SJCRH30 (cell line): ENCODE measurements at regions not wholly inside any gene's neighbourhood (a gene's known extent, or its start where the extent isn't known, plus 50 kb on each side); places are given as distances from the start of the nearest gene placed in this dataset.
A peak's percentile ranks its signal among the peaks of the same experiment; 100 is the strongest.

Experiments used
- DNase-seq, 2 experiments: peaks; one replicate each; pipeline ENCODE4 v3.0.0-alpha.2; 2015 to 2020
- H3K27ac ChIP-seq: fragments of 250-450 bp; sonication (Bioruptor Pico); 2 replicates; pipeline ENCODE4 v1.5.1; 2020; ENCODE audit warnings: mild to moderate bottlenecking, moderate library complexity
- H3K27me3 ChIP-seq: fragments of 250-450 bp; sonication (Bioruptor Pico); 2 replicates; pipeline ENCODE4 v1.5.1; 2020; ENCODE audit warnings: mild to moderate bottlenecking, moderate library complexity
- H3K36me3 ChIP-seq: fragments of 250-450 bp; sonication (Bioruptor Pico); 2 replicates; pipeline ENCODE4 v1.5.1; 2020; ENCODE audit warnings: mild to moderate bottlenecking, moderate library complexity
- H3K4me1 ChIP-seq: fragments of 250-450 bp; sonication (Bioruptor Pico); 2 replicates; pipeline ENCODE4 v1.5.1; 2020; ENCODE audit warnings: mild to moderate bottlenecking, moderate library complexity
- H3K4me3 ChIP-seq: fragments of 250-450 bp; sonication (Bioruptor Pico); 2 replicates; pipeline ENCODE4 v1.5.1; 2020; ENCODE audit warnings: mild to moderate bottlenecking, moderate library complexity
- H3K9me3 ChIP-seq: fragments of 250-450 bp; sonication (Bioruptor Pico); replicated peaks from 2 replicates; pipeline ENCODE4 v1.5.1; 2020; ENCODE audit warnings: mild to moderate bottlenecking, moderate library complexity

GRCh38 chr1:59007429-59007819, 223.6 kb upstream of the JUN start:
- DNase-seq, result no peak
- Histone ChIP-seq H3K27ac (no peak overlapping the region), H3K9me3 (no peaks in the 10 kb centered on the region), H3K36me3 (no peaks in the 10 kb centered on the region), H3K4me3 (no peak overlapping the region), H3K4me1 (0 out of 2 replicates have a peak, but pooled peaks cover 3% of the 10 kb centered on the region), H3K27me3 (no peaks in the 10 kb centered on the region)

- DNase-seq, result no peak
- H3K36me3 ChIP-seq, result no peaks in the 10 kb centered on the region
- no peaks in the 10 kb centered on the region for H3K27me3 ChIP-seq
- no peak overlapping the region for H3K4me3 ChIP-seq
- no peak overlapping the region for H3K27ac ChIP-seq
- no peaks in the 10 kb centered on the region for H3K9me3 ChIP-seq
- H3K4me1 ChIP-seq, result peaks cover 3% of the 10 kb centered on the region; the same call in 1 of the 2 replicates
Observed at GRCh38 chr1:59007820-59008598, 224.2 kb upstream of the JUN start.

- H3K4me1 ChIP-seq, result peaks cover 7% of the 10 kb centered on the region; the same call in 1 of the 2 replicates
- no peaks in the 10 kb centered on the region for H3K36me3 ChIP-seq
- no peaks in the 10 kb centered on the region for H3K27me3 ChIP-seq
- H3K4me3 ChIP-seq, result no peak overlapping the region
- no peak for DNase-seq
- no peaks in the 10 kb centered on the region for H3K9me3 ChIP-seq
- no peak overlapping the region for H3K27ac ChIP-seq
Observed at GRCh38 chr1:59008599-59009347, 224.9 kb upstream of the JUN start.

- H3K36me3 ChIP-seq, result no peaks in the 10 kb centered on the region
- H3K9me3 ChIP-seq, result no peaks in the 10 kb centered on the region
- H3K4me1 ChIP-seq, result peaks cover 26% of the 10 kb centered on the region
- DNase-seq, result no peak
- no peaks in the 10 kb centered on the region for H3K27me3 ChIP-seq
- H3K27ac ChIP-seq, result no peak overlapping the region
- H3K4me3 ChIP-seq, result no peak overlapping the region
Observed at GRCh38 chr1:59011663-59012062, 227.8 kb upstream of the JUN start.

- Histone ChIP-seq H3K27ac (no peak overlapping the region), H3K4me1 (peaks cover 32% of the 10 kb centered on the region), H3K27me3 (no peaks in the 10 kb centered on the region), H3K9me3 (no peaks in the 10 kb centered on the region), H3K4me3 (no peak overlapping the region), H3K36me3 (no peaks in the 10 kb centered on the region)
- DNase-seq, result no peak
Observed at GRCh38 chr1:59012378-59012777, 228.5 kb upstream of the JUN start.

GRCh38 chr1:59013276-59013927, 229.6 kb upstream of the JUN start:
- Histone ChIP-seq H3K4me3 (peak overlapping the region; percentile 37), H3K27me3 (no peaks in the 10 kb centered on the region), H3K27ac (peak overlapping the region; percentile 24; the same call in 1 of the 2 replicates), H3K4me1 (peaks cover 29% of the 10 kb centered on the region), H3K9me3 (no peaks in the 10 kb centered on the region), H3K36me3 (no peaks in the 10 kb centered on the region)
- DNase-seq, result peak in 1 of 2 experiments; percentile 46

GRCh38 chr1:59013928-59014279, 230.1 kb upstream of the JUN start:
- Histone ChIP-seq H3K4me3 (peak overlapping the region; percentile 37), H3K27me3 (no peaks in the 10 kb centered on the region), H3K9me3 (no peaks in the 10 kb centered on the region), H3K36me3 (no peaks in the 10 kb centered on the region), H3K27ac (peak overlapping the region; percentile 24; the same call in 1 of the 2 replicates), H3K4me1 (peaks cover 29% of the 10 kb centered on the region)
- no peak for DNase-seq

GRCh38 chr1:59014827-59015226, 231.0 kb upstream of the JUN start:
- Histone ChIP-seq H3K27me3 (no peaks in the 10 kb centered on the region), H3K4me3 (no peak overlapping the region), H3K9me3 (no peaks in the 10 kb centered on the region), H3K4me1 (peaks cover 30% of the 10 kb centered on the region), H3K27ac (no peak overlapping the region), H3K36me3 (no peaks in the 10 kb centered on the region)
- no peak for DNase-seq

GRCh38 chr1:59015708-59016107, 231.9 kb upstream of the JUN start:
- H3K4me1 ChIP-seq, result peaks cover 39% of the 10 kb centered on the region
- no peak overlapping the region for H3K4me3 ChIP-seq
- peak in 1 of 2 experiments; percentile 38 for DNase-seq
- no peaks in the 10 kb centered on the region for H3K27me3 ChIP-seq
- H3K27ac ChIP-seq, result no peak overlapping the region
- no peaks in the 10 kb centered on the region for H3K36me3 ChIP-seq
- H3K9me3 ChIP-seq, result no peaks in the 10 kb centered on the region

- no peaks in the 10 kb centered on the region for H3K36me3 ChIP-seq
- no peaks in the 10 kb centered on the region for H3K9me3 ChIP-seq
- no peak for DNase-seq
- no peaks in the 10 kb centered on the region for H3K27me3 ChIP-seq
- no peak overlapping the region for H3K4me3 ChIP-seq
- no peak overlapping the region for H3K27ac ChIP-seq
- H3K4me1 ChIP-seq, result peaks cover 39% of the 10 kb centered on the region
Observed at GRCh38 chr1:59016390-59016789, 232.5 kb upstream of the JUN start.

- H3K9me3 ChIP-seq, result no peaks in the 10 kb centered on the region
- H3K36me3 ChIP-seq, result no peaks in the 10 kb centered on the region
- DNase-seq, result no peak
- no peaks in the 10 kb centered on the region for H3K27me3 ChIP-seq
- H3K4me1 ChIP-seq, result peaks cover 39% of the 10 kb centered on the region
- no peak overlapping the region for H3K4me3 ChIP-seq
- H3K27ac ChIP-seq, result no peak overlapping the region
Observed at GRCh38 chr1:59017501-59018231, 233.8 kb upstream of the JUN start.

- H3K27me3 ChIP-seq, result no peaks in the 10 kb centered on the region
- peaks cover 35% of the 10 kb centered on the region for H3K4me1 ChIP-seq
- no peak overlapping the region for H3K27ac ChIP-seq
- DNase-seq, result no peak
- H3K9me3 ChIP-seq, result no peaks in the 10 kb centered on the region
- no peaks in the 10 kb centered on the region for H3K36me3 ChIP-seq
- no peak overlapping the region for H3K4me3 ChIP-seq
Observed at GRCh38 chr1:59018446-59018845, 234.6 kb upstream of the JUN start.

- Histone ChIP-seq H3K9me3 (no peaks in the 10 kb centered on the region), H3K27me3 (no peaks in the 10 kb centered on the region), H3K36me3 (no peaks in the 10 kb centered on the region), H3K27ac (no peak overlapping the region), H3K4me1 (peaks cover 34% of the 10 kb centered on the region), H3K4me3 (no peak overlapping the region)
- no peak for DNase-seq
Observed at GRCh38 chr1:59018860-59019259, 235.0 kb upstream of the JUN start.

GRCh38 chr1:59020151-59020997, 236.5 kb upstream of the JUN start:
- H3K27me3 ChIP-seq, result no peaks in the 10 kb centered on the region
- DNase-seq, result peak; percentile 62 to 75
- H3K36me3 ChIP-seq, result no peaks in the 10 kb centered on the region
- H3K27ac ChIP-seq, result peak overlapping the region; percentile 56
- peaks cover 27% of the 10 kb centered on the region for H3K4me1 ChIP-seq
- H3K4me3 ChIP-seq, result peak overlapping the region; percentile 7; the same call in 1 of the 2 replicates
- H3K9me3 ChIP-seq, result no peaks in the 10 kb centered on the region
